CMK (cell line): ENCODE measurements at regions not wholly inside any gene's neighbourhood (a gene's known extent, or its start where the extent isn't known, plus 50 kb on each side); places are given as distances from the start of the nearest gene placed in this dataset.
A peak's percentile ranks its signal among the peaks of the same experiment; 100 is the strongest.
"Not testable (repeated sequence)": the region's sequence is repeated elsewhere in the genome, so short reads cannot be mapped to it uniquely, and the experiment has no call there.

ENCODE experiments used
- DNase-seq: peaks from one replicate; pipeline ENCODE4 v3.0.0-alpha.2; 2010; ENCODE audit warnings: low read depth

DNA sequence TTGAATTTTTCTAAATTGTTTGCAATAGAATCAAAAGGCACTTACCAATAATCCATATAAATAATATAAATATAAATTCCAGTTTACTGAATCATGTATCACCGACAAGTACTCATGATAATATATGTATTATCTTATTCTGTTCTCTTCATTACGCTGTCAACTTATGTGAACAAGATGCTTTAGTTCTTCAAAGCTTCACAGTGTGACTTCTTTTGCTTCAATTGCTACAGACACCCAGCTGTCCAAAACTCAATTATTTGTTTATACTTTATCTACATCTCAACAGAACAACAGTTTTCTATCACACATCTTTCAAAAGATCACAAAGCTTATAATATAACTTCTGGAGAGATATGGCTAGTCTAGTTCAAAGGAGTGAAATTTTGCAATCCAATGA is 1499.9 kb upstream of the PCDH10 start:
- no peak for DNase-seq

DNA sequence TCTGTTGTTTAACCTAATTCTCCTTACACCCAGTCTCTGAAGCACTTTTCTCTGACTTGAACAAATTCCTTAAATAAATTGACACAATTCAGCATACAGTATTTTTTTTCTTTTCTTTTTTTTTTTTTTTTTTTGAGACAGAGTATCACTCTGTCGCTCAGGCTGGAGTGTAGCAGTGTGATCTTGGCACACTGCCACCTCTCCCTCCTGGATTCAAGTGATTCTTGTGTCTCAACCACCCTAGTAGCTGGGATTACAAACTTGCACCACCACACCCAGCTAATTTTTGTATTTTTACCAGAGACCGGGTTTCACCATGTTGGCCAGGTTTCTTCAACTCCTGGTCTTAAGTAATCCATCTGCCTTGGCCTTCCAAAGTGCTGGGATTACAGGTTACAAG is 1498.1 kb upstream of the PCDH10 start:
- no peak for DNase-seq

DNA sequence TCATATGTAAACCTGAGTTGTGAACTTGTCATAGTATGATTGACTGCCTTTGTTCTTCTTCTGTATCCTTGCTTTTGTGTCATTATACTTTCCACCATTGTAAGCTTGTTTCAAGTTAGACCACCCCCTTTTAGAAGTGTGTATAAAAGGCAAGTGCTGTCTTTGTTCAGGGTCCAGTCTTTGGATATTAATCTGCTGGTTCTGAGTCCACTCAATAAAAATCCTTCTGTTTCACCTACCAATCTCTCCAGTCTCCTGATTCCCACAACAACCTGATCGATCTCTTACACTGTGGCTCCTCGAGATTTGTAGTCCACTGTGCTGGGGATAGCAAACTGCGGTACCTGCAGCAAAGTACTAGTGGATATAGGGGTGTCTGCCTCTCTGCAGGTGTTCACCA is 1465.8 kb upstream of the PCDH10 start:
- not testable (repeated sequence) for DNase-seq

DNA sequence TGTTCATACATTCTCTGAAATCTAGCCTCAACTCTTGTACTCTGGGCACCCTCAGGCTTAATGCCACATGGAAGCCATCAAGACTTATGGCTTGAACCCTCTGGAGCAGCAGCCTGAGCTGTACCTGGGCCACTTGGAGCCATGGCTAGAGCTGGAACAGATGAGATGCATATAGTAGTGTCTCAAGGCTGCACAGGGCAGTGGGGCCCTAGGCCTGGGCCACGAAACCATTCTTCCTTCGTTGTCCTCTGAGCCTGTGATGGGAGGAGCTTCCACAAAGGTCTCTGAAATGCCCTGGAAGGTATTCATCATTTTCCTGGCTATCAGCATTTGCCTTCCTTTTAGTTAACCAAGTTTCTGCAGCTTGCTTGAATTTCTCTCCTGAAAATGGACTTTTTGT is 1427.2 kb upstream of the PCDH10 start:
- DNase-seq: no peak

DNA sequence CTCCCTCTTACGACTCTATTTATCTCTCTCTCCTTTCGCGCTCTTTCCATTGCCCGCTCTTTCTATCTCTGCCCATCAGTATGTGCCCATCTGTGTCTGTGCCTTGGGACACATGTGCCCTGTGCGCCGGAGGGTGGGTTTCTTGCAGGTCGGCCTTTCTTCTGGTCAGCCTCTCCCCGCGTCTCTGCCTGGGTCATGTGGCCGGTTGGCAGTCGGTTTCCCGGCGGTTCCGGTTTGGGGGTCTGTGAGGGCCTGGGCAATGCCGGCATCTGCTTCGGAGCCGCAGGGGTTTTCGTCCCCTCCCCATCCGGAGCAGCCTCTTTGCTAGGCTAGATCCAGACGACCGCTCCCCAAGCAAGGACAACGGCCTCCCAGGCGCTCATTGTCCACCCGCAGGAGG is 1426.0 kb upstream of the PCDH10 start:
- DNase-seq: not testable (repeated sequence)

DNA sequence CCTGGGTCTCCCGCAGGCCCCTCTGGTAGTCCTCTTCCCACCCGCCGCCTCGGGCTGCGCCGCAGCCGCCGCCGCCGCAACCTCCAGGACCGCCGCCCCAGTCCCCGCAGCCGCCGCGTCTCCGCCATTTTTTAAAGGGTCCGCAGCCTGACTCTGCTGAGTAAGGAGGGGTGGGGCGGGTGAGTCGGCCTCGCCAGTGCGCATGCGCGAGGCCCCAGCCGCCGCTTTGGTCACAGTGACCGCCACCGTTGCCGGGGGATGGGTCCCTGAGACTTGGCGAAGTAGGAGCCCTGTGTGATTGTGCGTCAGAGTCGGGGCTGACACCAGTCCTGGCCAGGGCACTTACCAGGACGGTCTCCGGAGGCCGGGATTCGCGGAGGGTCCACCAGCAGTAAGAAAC is 1424.2 kb upstream of the PCDH10 start:
- peak; percentile 31 for DNase-seq

DNA sequence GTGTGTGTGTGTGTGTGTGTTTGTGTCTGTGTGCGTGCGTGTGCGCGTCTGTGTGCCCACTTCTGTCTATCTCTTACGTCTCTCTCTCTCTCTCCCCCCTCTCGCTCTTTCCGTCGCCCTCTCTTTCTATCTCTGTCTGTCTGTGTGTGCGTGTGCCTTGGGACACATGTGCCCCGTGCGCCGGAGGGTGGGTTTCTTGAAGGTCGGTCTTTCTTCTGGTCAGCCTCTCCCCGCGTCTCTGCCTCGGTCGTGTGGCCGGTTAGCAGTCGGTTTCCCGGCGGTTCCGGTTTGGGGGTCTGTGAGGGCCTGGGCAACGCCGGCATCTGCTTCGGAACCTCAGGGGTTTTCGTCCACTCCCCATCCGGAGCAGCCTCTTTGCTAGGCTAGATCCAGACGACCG is 1423.6 kb upstream of the PCDH10 start:
- DNase-seq: not testable (repeated sequence)

DNA sequence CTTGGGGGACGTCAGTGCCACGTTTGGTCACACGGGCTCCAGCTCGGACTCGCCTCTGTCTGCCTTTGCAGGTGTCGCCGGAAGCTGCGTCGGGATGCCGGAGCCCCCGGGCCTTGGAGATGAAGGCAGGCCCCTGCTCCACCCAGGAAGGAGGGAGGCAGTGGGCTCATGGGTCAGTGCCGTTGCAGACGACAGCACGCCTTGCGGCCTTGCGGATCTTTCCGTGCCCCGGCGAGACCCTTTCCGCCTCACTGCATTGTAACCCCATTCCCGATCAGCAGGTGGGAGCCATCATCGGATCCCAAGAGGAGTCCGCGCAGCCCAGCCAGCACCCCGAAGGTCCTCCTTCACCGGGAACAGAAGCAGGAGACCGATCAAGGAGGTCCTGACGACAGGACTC is 1422.2 kb upstream of the PCDH10 start:
- not testable (repeated sequence) for DNase-seq

DNA sequence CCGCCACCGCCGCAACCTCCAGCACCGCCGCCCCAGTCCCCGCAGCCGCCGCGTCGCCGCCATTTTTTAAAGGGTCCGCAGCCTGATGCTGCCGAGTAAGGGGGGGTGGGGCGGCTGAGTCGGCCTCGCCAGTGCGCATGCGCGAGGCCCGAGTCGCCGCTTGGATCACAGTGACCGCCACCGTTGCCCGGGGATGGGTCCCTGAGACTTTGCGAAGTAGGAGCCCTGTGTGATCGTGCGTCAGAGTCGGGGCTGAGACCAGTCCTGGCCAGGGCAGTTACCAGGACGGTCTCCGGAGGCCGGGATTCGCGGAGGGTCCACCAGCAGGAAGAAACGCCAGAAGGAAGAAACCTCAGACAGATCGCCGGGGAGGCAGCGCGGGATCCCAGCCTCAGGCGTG is 1421.7 kb upstream of the PCDH10 start:
- not testable (repeated sequence) for DNase-seq

DNA sequence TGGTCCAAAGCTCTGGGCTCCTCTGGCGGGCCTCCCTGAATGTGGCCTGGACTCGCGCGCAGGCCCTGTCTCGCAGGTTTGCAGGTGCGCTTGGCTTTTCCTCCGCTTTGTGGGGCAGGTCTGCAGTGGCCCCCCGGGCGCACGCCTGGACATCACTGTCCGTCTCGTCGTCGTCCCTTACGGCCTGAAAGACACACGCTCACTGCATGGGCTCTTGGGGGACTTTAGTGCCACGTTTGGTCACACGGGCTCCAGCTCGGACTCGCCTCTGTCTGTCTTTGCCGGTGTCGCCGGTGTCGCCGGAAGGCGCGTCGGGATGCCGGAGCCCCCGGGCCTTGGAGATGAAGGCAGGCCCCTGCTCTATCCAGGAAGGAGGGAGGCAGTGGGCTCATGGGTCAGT is 1419.9 kb upstream of the PCDH10 start:
- DNase-seq: not testable (repeated sequence)

DNA sequence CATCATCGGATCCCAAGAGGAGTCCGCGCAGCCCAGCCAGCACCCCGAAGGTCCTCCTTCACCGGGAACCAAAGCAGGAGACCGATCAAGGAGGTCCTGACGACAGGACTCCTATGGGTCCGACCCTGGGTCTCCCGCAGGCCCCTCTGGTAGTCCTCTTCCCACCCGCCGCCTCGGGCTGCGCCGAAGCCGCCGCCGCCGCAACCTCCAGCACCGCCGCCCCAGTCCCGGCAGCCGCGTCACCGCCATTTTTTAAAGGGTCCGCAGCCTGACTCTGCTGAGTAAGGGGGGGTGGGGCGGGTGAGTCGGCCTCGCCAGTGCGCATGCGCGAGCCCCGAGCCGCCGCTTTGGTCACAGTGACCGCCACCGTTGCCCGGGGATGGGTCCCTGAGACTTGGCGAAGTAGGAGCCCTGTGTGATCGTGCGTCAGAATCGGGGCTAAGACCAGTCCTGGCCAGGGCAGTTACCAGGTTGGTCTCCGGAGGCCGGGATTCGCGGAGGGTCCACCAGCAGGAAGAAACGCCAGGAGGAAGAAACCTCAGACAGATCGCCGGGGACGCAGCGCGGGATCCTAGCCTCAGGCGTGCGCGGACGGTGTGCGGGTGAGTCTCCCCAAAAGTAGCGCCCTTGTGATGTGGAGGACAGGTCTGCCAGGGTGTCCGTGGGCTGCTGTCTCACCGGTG is 1419.2 kb upstream of the PCDH10 start:
- not testable (repeated sequence) for DNase-seq

DNA sequence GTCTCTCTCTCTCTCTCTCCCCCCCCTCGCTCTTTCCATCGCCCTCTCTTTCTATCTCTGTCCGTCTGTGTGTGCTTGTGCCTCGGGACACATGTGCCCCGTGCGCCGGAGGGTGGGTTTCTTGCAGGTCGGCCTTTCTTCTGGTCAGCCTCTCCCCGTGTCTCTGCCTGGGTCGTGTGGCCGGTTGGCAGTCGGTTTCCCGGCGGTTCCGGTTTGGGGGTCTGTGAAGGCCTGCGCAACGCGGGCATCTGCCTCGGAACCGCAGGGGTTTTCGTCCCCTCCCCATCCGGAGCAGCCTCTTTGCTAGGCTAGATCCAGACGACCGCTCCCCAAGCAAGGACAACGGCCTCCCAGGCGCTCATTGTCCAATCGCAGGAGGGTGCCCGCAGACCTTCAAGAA is 1418.5 kb upstream of the PCDH10 start:
- not testable (repeated sequence) for DNase-seq

DNA sequence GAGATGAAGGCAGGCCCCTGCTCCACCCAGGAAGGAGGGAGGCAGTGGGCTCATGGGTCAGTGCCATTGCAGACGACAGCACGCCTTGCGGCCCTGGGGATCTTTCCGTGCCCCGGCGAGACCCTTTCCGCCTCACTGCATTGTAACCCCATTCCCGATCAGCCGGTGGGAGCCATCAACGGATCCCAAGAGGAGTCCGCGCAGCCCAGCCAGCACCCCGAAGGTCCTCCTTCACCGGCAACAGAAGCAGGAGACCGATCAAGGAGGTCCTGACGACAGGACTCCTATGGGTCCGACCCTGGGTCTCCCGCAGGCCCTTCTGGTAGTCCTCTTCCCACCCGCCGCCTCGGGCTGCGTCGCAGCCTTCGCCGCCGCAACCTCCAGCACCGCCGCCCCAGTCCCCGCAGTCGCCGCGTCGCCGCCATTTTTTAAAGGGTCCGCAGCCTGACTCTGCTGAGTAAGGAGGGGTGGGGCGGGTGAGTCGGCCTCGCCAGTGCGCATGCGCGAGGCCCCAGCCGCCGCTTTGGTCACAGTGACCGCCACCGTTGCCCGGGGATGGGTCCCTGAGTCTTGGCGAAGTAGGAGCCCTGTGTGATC is 1417.0 kb upstream of the PCDH10 start:
- not testable (repeated sequence) for DNase-seq

DNA sequence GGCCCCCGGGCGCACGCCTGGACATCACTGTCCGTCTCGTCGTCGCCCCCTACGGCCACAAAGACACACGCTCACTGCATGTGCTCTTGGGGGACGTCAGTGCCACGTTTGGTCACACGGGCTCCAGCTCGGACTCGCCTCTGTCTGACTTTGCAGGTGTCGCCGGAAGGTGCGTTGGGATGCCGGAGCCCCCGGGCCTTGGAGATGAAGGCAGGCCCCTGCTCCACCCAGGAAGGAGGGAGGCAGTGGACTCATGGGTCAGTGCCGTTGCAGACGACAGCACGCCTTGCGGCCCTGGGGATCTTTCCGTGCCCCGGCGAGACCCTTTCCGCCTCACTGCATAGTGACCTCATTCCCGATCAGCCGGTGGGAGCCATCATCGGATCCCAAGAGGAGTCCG is 1414.8 kb upstream of the PCDH10 start:
- DNase-seq: not testable (repeated sequence)

DNA sequence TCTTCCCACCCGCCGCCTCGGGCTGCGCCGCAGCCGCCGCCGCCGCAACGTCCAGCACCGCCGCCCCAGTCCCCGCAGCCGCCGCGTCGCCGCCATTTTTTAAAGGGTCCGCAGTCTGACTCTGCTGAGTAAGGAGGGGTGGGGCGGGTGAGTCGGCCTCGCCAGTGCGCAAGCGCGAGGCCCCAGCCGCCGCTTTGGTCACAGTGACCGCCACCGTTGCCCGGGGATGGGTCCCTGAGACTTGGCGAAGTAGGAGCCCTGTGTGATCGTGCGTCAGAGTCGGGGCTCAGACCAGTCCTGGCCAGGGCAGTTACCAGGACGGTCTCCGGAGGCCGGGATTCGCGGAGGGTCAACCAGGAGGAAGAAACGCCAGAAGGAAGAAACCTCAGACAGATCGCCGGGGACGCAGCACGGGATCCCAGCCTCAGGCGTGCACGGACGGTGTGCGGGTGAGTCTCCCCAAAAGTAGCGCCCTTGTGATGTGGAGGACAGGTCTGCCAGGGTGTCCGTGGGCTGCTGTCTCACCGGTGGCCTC is 1414.2 kb upstream of the PCDH10 start:
- not testable (repeated sequence) for DNase-seq

DNA sequence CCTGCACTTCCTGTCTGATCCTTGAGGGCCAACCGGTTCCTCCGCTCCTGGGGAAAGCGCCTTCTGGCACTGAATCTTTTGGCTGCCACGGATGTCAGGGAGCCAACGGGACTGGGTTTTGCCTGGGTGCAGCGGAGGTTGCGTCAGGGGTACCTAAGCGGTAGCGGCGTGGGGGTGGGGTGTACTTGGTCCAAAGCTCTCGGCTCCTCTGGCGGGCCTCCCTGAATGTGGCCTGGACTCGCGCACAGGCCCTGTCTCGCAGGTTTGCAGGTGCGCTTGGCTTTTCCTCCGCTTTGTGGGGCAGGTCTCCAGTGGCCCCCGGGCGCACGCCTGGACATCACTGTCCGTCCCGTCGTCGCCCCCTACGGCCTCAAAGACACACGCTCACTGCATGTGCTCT is 1410.1 kb upstream of the PCDH10 start:
- DNase-seq: not testable (repeated sequence)

DNA sequence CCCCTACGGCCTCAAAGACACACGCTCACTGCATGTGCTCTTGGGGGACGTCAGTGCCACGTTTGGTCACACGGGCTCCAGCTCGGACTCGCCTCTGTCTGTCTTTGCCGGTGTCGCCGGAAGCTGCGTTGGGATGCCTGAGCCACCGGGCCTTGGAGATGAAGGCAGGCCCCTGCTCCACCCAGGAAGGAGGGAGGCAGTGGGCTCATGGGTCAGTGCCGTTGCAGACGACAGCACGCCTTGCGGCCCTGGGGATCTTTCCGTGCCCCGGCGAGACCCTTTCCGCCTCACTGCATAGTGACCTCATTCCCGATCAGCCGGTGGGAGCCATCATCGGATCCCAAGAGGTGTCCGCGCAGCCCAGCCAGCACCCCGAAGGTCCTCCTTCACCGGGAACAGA is 1407.3 kb upstream of the PCDH10 start:
- not testable (repeated sequence) for DNase-seq

DNA sequence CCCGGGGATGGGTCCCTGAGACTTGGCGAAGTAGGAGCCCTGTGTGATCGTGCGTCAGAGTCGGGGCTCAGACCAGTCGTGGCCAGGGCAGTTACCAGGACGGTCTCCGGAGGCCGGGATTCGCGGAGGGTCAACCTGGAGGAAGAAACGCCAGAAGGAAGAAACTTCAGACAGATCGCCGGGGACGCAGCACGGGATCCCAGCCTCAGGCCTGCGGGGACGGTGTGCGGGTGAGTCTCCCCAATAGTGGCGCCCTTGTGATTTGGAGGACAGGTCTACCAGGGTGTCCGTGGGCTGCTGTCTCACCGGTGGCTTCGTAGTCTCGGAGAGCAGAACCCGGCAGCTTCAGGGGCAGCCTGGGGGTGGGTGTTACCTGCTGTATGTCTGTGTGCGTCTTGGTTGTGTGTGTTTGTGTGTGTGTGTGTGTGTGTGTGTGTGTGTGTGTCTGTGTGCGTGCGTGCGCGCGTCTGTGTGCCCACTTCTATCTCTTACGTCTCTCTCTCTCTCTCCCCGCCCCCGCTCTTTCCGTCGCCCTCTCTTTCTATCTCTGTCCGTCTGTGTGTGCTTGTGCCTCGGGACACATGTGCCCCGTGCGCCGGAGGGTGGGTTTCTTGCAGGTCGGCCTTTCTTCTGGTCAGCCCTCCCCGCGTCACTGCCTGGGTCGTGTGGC is 1406.4 kb upstream of the PCDH10 start:
- not testable (repeated sequence) for DNase-seq

DNA sequence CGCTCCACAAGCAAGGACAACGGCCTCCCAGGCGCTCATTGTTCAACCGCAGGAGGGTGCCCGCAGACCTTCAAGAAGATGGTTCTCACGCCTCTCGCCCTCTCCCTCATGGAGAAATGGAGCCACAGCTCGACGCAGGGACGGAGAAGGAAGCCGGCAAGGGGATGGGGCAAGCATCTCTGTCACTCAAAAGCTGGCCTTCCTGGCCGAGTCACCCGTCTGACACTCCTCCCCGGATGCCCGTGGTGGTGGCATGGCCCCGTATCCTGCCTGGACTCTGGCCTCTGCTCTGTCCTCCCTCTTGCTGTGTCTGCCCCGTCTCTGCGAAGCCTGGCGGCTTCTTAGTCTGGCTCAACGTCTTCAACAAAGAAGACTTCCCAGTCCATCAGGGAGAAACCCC is 1405.7 kb upstream of the PCDH10 start:
- not testable (repeated sequence) for DNase-seq

DNA sequence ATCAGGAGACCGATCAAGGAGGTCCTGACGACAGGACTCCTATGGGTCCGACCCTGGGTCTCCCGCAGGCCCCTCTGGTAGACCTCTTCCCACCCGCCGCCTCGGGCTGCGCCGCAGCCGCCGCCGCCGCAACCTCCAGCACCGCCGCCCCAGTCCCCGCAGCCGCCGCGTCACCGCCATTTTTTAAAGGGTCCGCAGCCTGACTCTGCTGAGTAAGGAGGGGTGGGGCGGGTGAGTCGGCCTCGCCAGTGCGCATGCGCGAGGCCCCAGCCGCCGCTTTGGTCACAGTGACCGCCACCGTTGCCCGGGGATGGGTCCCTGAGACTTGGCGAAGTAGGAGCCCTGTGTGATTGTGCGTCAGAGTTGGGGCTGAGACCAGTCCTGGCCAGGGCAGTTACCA is 1401.9 kb upstream of the PCDH10 start:
- not testable (repeated sequence) for DNase-seq

DNA sequence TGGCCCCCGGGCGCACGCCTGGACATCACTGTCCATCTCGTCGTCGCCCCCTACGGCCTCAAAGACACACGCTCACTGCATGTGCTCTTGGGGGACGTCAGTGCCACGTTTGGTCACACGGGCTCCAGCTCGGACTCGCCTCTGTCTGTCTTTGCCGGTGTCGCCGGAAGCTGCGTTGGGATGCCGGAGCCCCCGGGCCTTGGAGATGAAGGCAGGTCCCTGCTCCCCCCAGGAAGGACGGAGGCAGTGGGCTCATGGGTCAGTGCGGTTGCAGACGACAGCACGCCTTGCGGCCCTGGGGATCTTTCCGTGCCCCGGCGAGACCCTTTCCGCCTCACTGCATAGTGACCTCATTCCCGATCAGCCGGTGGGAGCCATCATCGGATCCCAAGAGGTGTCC is 1399.9 kb upstream of the PCDH10 start:
- not testable (repeated sequence) for DNase-seq

DNA sequence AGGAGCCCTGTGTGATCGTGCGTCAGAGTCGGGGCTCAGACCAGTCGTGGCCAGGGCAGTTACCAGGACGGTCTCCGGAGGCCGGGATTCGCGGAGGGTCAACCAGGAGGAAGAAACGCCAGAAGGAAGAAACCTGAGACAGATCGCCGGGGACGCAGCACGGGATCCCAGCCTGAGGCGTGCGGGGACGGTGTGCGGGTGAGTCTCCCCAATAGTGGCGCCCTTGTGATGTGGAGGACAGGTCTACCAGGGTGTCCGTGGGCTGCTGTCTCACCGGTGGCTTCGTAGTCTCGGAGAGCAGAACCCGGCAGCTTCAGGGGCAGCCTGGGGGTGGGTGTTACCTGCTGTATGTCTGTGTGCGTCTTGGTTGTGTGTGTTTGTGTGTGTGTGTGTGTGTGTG is 1399.1 kb upstream of the PCDH10 start:
- DNase-seq: not testable (repeated sequence)

DNA sequence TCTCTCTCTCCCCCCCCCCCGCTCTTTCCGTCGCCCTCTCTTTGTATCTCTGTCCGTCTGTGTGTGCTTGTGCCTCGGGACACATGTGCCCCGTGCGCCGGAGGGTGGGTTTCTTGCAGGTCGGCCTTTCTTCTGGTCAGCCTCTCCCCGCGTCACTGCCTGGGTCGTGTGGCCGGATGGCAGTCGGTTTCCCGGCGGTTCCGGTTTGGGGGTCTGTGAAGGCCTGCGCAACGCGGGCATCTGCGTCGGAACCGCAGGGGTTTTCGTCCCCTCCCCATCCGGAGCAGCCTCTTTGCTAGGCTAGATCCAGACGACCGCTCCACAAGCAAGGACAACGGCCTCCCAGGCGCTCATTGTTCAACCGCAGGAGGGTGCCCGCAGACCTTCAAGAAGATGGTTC is 1398.6 kb upstream of the PCDH10 start:
- DNase-seq: not testable (repeated sequence)
